ENCODE measurements at regions not wholly inside any gene's neighbourhood (a gene's known extent, or its start where the extent isn't known, plus 50 kb on each side); places are given as distances from the start of the nearest gene placed in this dataset.
"Not testable (repeated sequence)": the region's sequence is repeated elsewhere in the genome, so short reads cannot be mapped to it uniquely, and the experiment has no call there.

GRCh38 chr11:112519751-112520150, 259.1 kb upstream of the PLET1 start:
- no peak for DNase-seq

GRCh38 chr11:112520354-112520753, 259.7 kb upstream of the PLET1 start:
- no peak for DNase-seq

- DNase-seq: no peak
These were observed 261.9 kb upstream of the PLET1 start for GRCh38 chr11:112522536-112522935.

GRCh38 chr11:112523031-112523430, 262.4 kb upstream of the PLET1 start:
- DNase-seq: no peak

GRCh38 chr11:112523477-112523876, 262.8 kb upstream of the PLET1 start:
- DNase-seq: no peak

GRCh38 chr11:112523951-112524350, 263.3 kb upstream of the PLET1 start:
- DNase-seq: no peak

- no peak for DNase-seq
These were observed 264.1 kb upstream of the PLET1 start for GRCh38 chr11:112524798-112525197.

- no peak for DNase-seq
These were observed 264.6 kb upstream of the PLET1 start for GRCh38 chr11:112525270-112525669.

- no peak for DNase-seq
These were observed 265.4 kb upstream of the PLET1 start for GRCh38 chr11:112525844-112526590.

- peak; percentile 5 for DNase-seq
These were observed 266.2 kb upstream of the PLET1 start for GRCh38 chr11:112526699-112527416.

GRCh38 chr11:112529071-112529470, 268.4 kb upstream of the PLET1 start:
- no peak for DNase-seq

- no peak for DNase-seq
These were observed 271.8 kb upstream of the PLET1 start for GRCh38 chr11:112532506-112532905.

- DNase-seq: no peak
These were observed 273.0 kb upstream of the PLET1 start for GRCh38 chr11:112533682-112534081.

GRCh38 chr11:112534208-112534607, 273.5 kb upstream of the PLET1 start:
- DNase-seq: no peak

GRCh38 chr11:112537026-112537425, 276.4 kb upstream of the PLET1 start:
- DNase-seq: no peak

GRCh38 chr11:112537846-112538330, 277.2 kb upstream of the PLET1 start:
- DNase-seq: no peak

- no peak for DNase-seq
These were observed 278.0 kb upstream of the PLET1 start for GRCh38 chr11:112538534-112539280.

GRCh38 chr11:112539281-112539555, 278.6 kb upstream of the PLET1 start:
- DNase-seq: not testable (repeated sequence)

- DNase-seq: no peak
These were observed 279.1 kb upstream of the PLET1 start for GRCh38 chr11:112539741-112540140.

GRCh38 chr11:112540261-112540660, 279.6 kb upstream of the PLET1 start:
- no peak for DNase-seq

GRCh38 chr11:112541140-112542046, 280.7 kb upstream of the PLET1 start:
- DNase-seq: no peak

- DNase-seq: no peak
These were observed 281.8 kb upstream of the PLET1 start for GRCh38 chr11:112542479-112542878.

GRCh38 chr11:112543390-112543789, 282.7 kb upstream of the PLET1 start:
- no peak for DNase-seq

Measured in stimulated activated CD4-positive, alpha-beta T cell treated with anti-CD3 and anti-CD28 coated beads, Interleukin-4, amount 100 ng/mL, for 1 hour (primary cell).